ENCODE measurements at regions not wholly inside any gene's neighbourhood (a gene's known extent, or its start where the extent isn't known, plus 50 kb on each side); places are given as distances from the start of the nearest gene placed in this dataset.

- CTCF ChIA-PET = no interaction called here
Observed at GRCh38 chr2:160550048-160550447, 56.4 kb upstream of the RBMS1 start.

DNA sequence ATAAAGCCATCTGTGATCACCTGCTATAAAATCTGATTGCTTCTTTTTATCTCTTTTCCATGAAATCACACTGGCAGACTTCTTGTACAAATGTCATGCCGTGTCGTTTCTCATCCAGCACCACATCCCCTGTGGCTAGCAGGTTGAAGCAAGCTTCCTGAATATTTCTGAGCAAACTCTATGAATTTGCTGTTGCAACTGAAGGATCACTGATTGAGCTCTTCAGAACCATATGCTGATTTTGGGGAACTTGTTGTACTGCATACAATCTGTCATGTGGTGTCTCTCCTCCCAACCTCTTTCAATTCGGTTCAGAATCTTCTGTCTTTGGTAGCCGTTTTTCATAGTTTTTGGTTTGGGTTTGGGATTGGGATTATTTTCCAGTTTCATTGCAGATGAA is 57.7 kb upstream of the RBMS1 start:
- no peak overlapping the region for H3K4me3 ChIP-seq (ENCODE audit: control extremely low read depth in 1 of 5, extremely low read depth in 1 of 5, insufficient read depth in 1 of 5, low read depth in 2 of 5, low read length in 4 of 5)
- Mint-ChIP-seq H3K4me1 (no peaks in the 10 kb centered on the region), H3K4me3 (no peak overlapping the region), H3K9me3 (ENCODE audit: insufficient read depth) (no peaks in the 10 kb centered on the region), H3K27ac (no peak overlapping the region), H3K27me3 (peaks cover 20% of the 10 kb centered on the region)
- POLR2A ChIA-PET = no interaction called here
- no peaks in the 10 kb centered on the region for H4K20me1 ChIP-seq (ENCODE audit: control insufficient read depth, insufficient read depth, low read length, poor library complexity, severe bottlenecking)
- no peak for DNase-seq
- intact Hi-C loops (cut with micrococcal nuclease) = no loop called here
- no peaks in the 10 kb centered on the region for H3K4me1 ChIP-seq (ENCODE audit: control insufficient read depth in 2 of 2, insufficient read depth in 2 of 2, low read length in 2 of 2)
- H3K4me2 ChIP-seq (replicated peaks; ENCODE audit: low read depth, low read length, poor library complexity, severe bottlenecking) = no peak overlapping the region
- no peaks in the 10 kb centered on the region for H3K9me3 ChIP-seq (ENCODE audit: control extremely low read depth in 1 of 3, control insufficient read depth in 2 of 3, insufficient read depth in 1 of 3, low read length in 2 of 3)
- no peaks in the 10 kb centered on the region for H3K79me2 ChIP-seq (ENCODE audit: control insufficient read depth, insufficient read depth, low read length)
- H3K9ac ChIP-seq (ENCODE audit: low read length) = no peak overlapping the region
- H2AFZ ChIP-seq (ENCODE audit: insufficient read depth, low read depth, low read length, poor library complexity, severe bottlenecking) = no peak overlapping the region
- 13% methylated on average over 2 of the region's 4 CpGs for WGBS (ENCODE audit: insufficient coverage)
- CTCF ChIA-PET = no interaction called here
- no peak overlapping the region for H3K27ac ChIP-seq (ENCODE audit: low read length in 2 of 2)
- ATAC-seq (ENCODE audit: low read depth) = no peak
- TF ChIP-seq EZH2 (IDR thresholded peaks at IDR 0.05; ENCODE audit: borderline replicate concordance, insufficient read depth, low read depth, low read length, poor library complexity, severe bottlenecking) (no peak), CTCF (IDR thresholded peaks at IDR 0.05) (no peak)
- peaks cover 0 to 13% (median 2%) of the 10 kb centered on the region in 4 experiments for H3K27me3 ChIP-seq (replicated peaks in 1 of 4; ENCODE audit: control extremely low read depth in 1 of 4, control insufficient read depth in 3 of 4, insufficient read depth in 4 of 4, low read length in 3 of 4)
- H3K36me3 ChIP-seq (replicated peaks in 1 of 2; ENCODE audit: control extremely low read depth in 1 of 2, control insufficient read depth in 1 of 2, extremely low read depth in 1 of 2, insufficient read depth in 2 of 2, low read length in 1 of 2) = no peaks in the 10 kb centered on the region

More at GRCh38 chr2:160550048-160550447, 56.4 kb upstream of the RBMS1 start:
- Mint-ChIP-seq H3K27ac (no peak overlapping the region), H3K27me3 (peaks cover 14% of the 10 kb centered on the region), H3K4me1 (no peaks in the 10 kb centered on the region), H3K4me3 (no peak overlapping the region), H3K9me3 (ENCODE audit: insufficient read depth) (no peaks in the 10 kb centered on the region)
- no peak for DNase-seq
- no peaks in the 10 kb centered on the region for H4K20me1 ChIP-seq (ENCODE audit: control insufficient read depth, insufficient read depth, low read length, poor library complexity, severe bottlenecking)
- no peak overlapping the region for H3K4me2 ChIP-seq (replicated peaks; ENCODE audit: low read depth, low read length, poor library complexity, severe bottlenecking)
- H3K4me3 ChIP-seq (ENCODE audit: control extremely low read depth in 1 of 5, extremely low read depth in 1 of 5, insufficient read depth in 1 of 5, low read depth in 2 of 5, low read length in 4 of 5) = no peak overlapping the region
- no peak for TF ChIP-seq EZH2 (IDR thresholded peaks at IDR 0.05; ENCODE audit: borderline replicate concordance, insufficient read depth, low read depth, low read length, poor library complexity, severe bottlenecking)
- no peaks in the 10 kb centered on the region for H3K36me3 ChIP-seq (replicated peaks in 1 of 2; ENCODE audit: control extremely low read depth in 1 of 2, control insufficient read depth in 1 of 2, extremely low read depth in 1 of 2, insufficient read depth in 2 of 2, low read length in 1 of 2)
- no peaks in the 10 kb centered on the region for H3K4me1 ChIP-seq (ENCODE audit: control insufficient read depth in 2 of 2, insufficient read depth in 2 of 2, low read length in 2 of 2)
- WGBS (ENCODE audit: insufficient coverage) = no CpG with 5 or more reads among the region's 2 CpGs
- H3K27ac ChIP-seq (ENCODE audit: low read length in 2 of 2) = no peak overlapping the region
- H3K79me2 ChIP-seq (ENCODE audit: control insufficient read depth, insufficient read depth, low read length) = no peaks in the 10 kb centered on the region
- no peak overlapping the region for H3K9ac ChIP-seq (ENCODE audit: low read length)
- no peak overlapping the region for H2AFZ ChIP-seq (ENCODE audit: insufficient read depth, low read depth, low read length, poor library complexity, severe bottlenecking)
- ATAC-seq (ENCODE audit: low read depth) = no peak
- H3K27me3 ChIP-seq (replicated peaks in 1 of 4; ENCODE audit: control extremely low read depth in 1 of 4, control insufficient read depth in 3 of 4, insufficient read depth in 4 of 4, low read length in 3 of 4) = peaks cover 0 to 13% (median 2%) of the 10 kb centered on the region in 4 experiments
- POLR2A ChIA-PET = no interaction called here
- intact Hi-C loops (cut with micrococcal nuclease) = no loop called here
- H3K9me3 ChIP-seq (ENCODE audit: control extremely low read depth in 1 of 3, control insufficient read depth in 2 of 3, insufficient read depth in 1 of 3, low read length in 2 of 3) = no peaks in the 10 kb centered on the region

All from B cell (primary cell).